ENCODE measurements at regions not wholly inside any gene's neighbourhood (a gene's known extent, or its start where the extent isn't known, plus 50 kb on each side); places are given as distances from the start of the nearest gene placed in this dataset.

- no peak overlapping the region for H3K4me3 ChIP-seq (ENCODE audit: low read depth, low read length)
Measured at GRCh38 chr5:34529581-34530331, 126.4 kb upstream of the RAI14 start.

DNA sequence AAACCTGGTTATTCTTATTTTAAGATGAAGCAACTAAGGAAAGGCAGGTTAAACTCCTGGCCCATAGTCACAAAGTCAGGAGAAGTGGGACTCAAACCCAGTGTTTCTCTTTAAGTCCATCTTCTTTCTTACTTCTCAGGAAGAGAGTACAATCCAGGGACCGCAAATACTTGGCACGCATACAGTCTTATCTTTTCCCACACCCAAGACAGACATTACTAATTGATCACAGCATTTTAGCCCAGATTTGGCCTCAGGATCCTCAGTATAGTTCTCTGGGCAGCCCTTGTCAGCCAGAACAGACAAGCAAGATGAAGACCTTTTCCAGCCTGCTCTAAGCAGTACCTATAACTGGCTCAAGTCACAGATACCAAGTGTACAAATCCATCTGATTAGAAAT lies 125.5 kb upstream of the RAI14 start:
- no peak overlapping the region for H3K4me3 ChIP-seq (ENCODE audit: low read depth, low read length)

GRCh38 chr5:34531751-34532360 lies 124.3 kb upstream of the RAI14 start:
- H3K4me3 ChIP-seq (ENCODE audit: low read depth, low read length) = no peak overlapping the region

GRCh38 chr5:34533582-34534522 lies 122.3 kb upstream of the RAI14 start:
- no peak overlapping the region for H3K4me3 ChIP-seq (ENCODE audit: low read depth, low read length)

- H3K4me3 ChIP-seq (ENCODE audit: low read depth, low read length) = no peak overlapping the region
Measured at GRCh38 chr5:34534523-34535103, 121.5 kb upstream of the RAI14 start.

DNA sequence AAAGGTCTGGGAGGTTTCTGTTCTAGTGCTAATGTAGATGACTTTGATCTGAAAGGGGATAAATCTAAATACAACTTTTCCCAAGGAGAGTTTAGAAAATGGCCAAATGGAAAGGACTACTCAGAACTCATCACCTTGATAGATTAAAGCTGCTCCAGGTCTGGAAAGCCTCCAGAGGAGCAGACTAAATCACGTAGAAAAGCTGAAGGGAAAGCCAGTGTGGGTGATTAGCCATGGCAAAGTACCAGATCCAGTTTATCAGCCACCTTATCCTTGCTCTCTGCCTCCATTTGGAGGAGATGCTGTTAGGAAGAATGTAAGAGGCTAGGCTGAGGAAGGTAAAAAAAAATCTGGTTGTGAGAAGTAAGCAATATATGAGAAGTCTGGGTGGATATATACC lies 120.7 kb upstream of the RAI14 start:
- no peak overlapping the region for H3K4me3 ChIP-seq (ENCODE audit: low read depth, low read length)

DNA sequence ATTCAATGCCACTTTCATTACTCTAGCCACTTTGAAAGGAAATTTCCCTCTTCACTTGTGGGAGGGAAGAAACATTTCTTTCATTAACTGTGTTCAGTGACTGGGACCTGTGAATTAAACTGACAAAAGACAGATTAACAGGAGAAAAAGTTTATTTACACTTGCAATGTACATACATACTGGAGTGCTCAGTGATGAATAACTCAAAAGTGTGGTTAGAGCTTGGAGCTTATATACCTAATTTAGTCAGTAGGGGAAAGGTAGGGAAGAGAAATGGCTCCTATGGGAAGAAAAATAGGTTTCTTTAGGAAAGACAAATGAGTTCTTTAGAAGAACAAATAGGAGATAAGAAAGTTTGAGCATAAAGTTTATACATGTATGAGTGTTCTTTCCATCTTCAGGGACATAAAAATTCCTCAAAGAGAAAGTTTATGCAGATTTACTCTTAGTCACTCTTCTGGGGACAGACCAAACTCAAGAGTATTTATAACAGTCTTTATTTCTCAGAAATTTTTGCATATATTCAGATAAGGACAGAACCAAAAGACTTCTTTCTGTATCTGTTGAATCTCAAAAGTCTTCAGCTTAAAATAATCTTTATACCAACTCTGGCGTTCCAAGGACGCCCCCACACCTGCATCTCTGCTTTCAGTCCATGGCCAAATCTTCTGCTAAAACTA lies 120.0 kb upstream of the RAI14 start:
- H3K4me3 ChIP-seq (ENCODE audit: low read depth, low read length) = no peak overlapping the region

DNA sequence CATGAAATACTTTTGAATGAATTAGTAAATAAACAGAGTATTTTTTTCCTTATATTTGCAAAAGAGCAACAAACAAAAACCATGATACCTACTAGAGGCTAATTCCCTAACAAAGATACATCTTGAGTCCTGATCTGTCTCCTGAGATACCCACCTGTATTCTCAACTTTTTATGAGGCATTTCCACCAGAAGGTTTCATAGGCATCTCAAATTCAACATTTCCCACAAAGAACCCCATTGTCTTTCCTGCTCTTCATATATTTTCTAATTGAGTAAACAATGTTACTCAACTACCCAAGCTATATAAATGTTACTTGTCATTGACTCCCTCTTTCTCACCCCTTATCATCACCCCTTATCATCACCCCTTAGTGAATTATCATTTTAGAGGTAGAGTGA lies 119.4 kb upstream of the RAI14 start:
- no peak overlapping the region for H3K4me3 ChIP-seq (ENCODE audit: low read depth, low read length)

GRCh38 chr5:34538026-34538672 lies 118.0 kb upstream of the RAI14 start:
- H3K4me3 ChIP-seq (ENCODE audit: low read depth, low read length) = no peak overlapping the region

DNA sequence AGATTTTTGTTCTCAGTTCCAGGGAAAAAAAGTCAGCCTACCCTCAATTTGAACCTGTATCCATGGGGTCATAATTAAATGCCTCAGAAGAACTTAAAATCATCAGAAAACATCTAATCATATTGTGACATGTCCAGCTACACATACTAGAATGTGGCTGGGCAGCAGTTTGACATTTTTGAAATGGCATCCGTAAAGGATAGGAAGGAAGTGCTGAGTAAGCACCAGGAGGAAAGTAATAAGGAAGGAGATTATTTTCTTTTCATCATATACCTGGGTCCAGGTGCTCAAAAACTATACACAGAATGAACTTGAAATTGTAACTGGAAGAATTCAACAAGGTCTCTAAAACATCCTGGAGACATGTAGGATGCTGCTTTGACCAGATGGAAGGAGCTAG lies 116.9 kb upstream of the RAI14 start:
- no peak overlapping the region for H3K4me3 ChIP-seq (ENCODE audit: low read depth, low read length)

GRCh38 chr5:34541067-34541466 lies 115.1 kb upstream of the RAI14 start:
- no peak overlapping the region for H3K4me3 ChIP-seq (ENCODE audit: low read depth, low read length)

GRCh38 chr5:34542818-34543217 lies 113.3 kb upstream of the RAI14 start:
- H3K4me3 ChIP-seq (ENCODE audit: low read depth, low read length) = no peak overlapping the region

- no peak overlapping the region for H3K4me3 ChIP-seq (ENCODE audit: low read depth, low read length)
Measured at GRCh38 chr5:34543687-34544086, 112.4 kb upstream of the RAI14 start.

- H3K4me3 ChIP-seq (ENCODE audit: low read depth, low read length) = no peak overlapping the region
Measured at GRCh38 chr5:34544403-34544802, 111.7 kb upstream of the RAI14 start.

GRCh38 chr5:34545164-34545563 lies 111.0 kb upstream of the RAI14 start:
- no peak overlapping the region for H3K4me3 ChIP-seq (ENCODE audit: low read depth, low read length)

GRCh38 chr5:34545626-34546025 lies 110.5 kb upstream of the RAI14 start:
- H3K4me3 ChIP-seq (ENCODE audit: low read depth, low read length) = no peak overlapping the region

DNA sequence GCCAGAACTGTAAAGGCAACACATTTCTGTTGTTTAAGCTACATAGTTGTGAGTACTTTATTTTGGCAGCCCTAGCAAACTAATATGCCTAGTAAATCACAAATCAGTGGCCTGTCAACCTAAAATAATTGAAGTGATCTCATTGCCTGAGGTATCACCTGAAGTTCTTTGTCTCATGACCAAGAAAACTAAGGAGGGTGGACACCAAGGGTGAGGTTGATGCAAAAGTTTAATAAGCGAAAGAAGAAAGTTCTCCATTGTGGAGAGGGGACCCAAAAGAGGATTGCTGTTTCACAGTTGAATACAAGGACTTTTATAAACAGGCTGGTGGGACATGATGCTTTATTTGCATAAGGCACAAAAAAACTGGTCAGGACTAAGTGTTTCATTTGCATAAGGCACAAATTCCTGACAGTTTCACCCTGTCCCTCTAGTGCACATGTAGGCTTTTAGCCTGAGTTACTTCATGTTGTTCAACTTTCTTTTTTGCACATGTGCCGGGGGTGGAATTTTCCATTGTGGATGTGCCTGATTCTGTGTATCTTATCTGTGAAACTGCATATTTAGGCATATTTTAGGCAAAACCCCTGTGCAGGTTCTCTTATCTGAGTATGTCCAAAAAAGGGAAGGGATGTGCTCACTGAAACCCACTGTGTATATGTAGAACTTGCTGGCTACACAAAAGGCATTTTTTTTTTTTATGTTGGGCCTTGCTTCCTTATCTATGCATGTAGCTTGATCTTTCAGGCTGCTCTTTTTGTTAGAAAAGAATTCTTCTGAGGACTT lies 108.6 kb upstream of the RAI14 start:
- H3K4me3 ChIP-seq (ENCODE audit: low read depth, low read length) = no peak overlapping the region

- no peak overlapping the region for H3K4me3 ChIP-seq (ENCODE audit: low read depth, low read length)
Measured at GRCh38 chr5:34548086-34548403, 108.1 kb upstream of the RAI14 start.

DNA sequence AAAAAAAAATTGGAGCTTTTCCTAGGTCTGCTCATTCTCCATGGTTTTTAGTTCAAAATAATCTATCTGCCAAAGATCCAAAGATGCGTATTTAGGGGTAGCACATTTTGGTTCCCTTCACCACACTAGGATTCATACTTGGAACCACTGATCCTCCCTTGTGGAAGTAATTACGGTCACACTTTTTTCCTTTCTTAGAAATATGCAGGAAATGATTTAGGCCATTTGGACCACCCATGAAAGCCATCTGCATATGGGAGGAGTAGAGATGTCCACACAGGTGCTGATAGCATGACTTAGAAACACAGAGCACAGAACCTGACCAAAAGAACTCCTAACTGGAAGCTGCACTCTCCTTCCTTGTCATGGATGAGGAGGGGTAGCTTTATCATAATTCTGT lies 105.9 kb upstream of the RAI14 start:
- no peak overlapping the region for H3K4me3 ChIP-seq (ENCODE audit: low read depth, low read length)

DNA sequence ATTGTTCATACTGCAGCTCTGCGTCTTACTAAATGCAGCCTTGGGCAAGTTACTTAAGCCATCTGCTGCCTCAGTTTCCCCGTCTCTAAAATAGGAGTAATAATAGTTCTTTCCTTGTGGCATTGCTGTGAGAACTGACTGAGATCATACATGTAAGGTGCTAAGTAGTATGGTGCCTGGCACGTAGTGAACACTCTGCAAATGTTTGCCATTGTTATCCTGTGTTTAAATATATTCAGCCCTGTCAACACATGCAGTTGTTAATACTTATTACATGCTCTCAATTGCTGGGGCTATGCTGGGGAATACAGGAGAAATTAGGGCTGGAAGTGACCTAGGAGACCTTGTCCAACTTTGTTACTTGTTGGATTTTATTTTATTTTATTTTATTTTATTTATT lies 105.2 kb upstream of the RAI14 start:
- no peak overlapping the region for H3K4me3 ChIP-seq (ENCODE audit: low read depth, low read length)
